HT1080 (cell line): ENCODE measurements at regions not wholly inside any gene's neighbourhood (a gene's known extent, or its start where the extent isn't known, plus 50 kb on each side); places are given as distances from the start of the nearest gene placed in this dataset.

Experiments
- DNase-seq: peaks from one replicate; pipeline ENCODE4 v3.0.0-alpha.2; 2015; ENCODE audit warnings: low read depth

- no peak for DNase-seq
These were observed 180.4 kb downstream of the SPATA18 start for GRCh38 chr4:52231526-52231925.

DNA sequence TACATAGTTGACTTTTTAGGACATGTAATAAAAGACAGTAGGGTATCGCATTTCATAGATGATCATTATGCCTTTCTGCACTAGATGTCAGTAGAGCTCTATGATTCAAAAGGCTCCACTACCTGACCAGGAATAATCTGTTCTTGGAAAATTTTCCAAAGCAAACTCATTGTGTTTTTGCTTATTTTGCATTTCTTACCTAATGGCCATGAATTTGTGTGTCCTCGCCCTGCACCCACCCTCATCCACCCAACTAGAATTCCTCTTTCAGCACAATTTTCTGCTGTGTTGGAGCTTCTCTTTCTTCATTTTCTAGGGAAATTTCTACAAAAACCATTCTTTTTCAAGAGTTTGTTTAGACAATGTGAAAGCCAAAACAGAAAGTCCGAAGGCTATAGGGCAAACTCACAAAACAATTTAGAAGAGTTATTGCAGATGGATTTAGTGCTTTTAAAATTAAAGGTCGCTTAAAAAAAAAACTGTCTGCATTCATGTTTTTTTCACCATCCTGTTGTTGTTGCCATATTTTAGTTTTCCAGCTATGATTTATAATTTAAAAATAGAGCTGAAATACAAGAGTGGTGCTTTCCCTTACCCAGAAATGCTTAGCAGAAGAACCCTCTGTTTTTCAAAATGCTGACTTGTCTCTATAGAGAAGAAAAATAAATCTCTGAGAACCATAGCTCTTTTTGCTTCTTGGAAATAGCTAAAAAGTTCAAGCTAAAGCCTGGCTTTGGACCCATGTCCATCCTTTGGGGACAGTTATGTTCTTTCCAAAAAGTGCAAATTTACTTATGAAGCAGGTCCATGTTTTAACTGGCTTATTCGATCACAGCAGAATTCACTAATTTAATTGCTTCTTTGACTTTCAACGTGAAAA, 183.7 kb downstream of the SPATA18 start:
- peak; percentile 44 for DNase-seq

DNA sequence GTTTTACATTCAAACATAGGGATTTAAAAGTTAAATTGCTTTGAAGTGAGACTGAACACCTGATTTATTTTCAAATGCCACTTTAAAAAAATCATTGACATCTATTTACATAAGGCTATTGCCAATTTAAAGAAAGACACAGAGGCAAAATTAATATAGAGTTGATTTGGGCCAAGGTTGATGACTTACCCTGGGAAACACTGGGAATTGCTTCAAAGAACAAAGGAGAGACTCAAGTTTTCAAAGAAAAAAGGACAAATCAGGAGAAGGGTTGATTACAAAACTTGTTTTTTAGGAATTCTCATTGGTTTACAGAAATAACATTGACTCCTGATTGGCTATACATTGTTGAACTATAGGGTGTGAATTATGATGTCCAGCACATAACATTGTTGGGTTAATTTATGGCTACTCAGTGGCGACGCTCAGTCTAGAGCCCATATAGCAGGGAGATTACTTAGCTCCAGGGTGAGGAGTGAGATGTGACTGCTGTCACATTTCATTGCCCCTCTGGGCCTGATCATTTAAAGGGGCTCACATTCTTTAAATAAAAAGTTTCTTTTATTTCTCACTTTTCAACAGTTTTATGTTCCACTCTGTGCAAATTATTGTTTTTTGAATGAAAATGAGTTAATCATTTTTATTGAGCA, 184.6 kb downstream of the SPATA18 start:
- no peak for DNase-seq

GRCh38 chr4:52241916-52242315, 190.8 kb downstream of the SPATA18 start:
- no peak for DNase-seq

- no peak for DNase-seq
These were observed 192.3 kb downstream of the SPATA18 start for GRCh38 chr4:52243367-52243766.

DNA sequence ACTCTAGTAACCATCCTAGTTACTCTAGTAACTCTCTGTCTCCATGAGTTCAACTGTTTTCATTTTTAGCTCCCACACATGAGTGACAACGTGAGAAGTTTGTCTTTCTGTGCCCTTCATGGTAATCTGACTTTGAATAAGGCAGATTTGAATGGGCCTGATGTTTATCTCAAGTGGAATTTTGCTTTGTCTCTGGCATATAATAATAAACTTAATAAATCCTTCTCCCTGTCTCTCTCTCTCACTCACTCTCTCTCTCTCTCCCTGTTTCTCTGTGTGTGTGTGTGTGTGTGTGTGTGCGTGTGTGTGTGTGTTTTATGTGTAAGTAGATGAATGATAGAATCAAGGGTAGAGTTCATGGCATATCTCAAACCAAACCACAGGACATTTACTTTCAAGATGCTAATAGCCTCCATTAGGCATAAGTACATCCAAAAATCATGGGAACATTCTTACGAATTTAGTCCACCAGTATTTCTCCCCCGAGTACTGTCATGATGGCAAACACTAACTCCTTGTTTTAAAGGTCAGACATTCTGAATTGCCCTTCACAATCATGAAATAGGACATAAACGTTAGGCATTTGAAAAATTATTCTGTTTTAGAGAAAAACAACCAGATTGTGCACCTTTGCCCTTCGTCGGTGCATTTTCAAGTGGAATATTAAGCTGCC, 193.1 kb downstream of the SPATA18 start:
- DNase-seq, result no peak

GRCh38 chr4:52244848-52245247, 193.7 kb downstream of the SPATA18 start:
- no peak for DNase-seq

DNA sequence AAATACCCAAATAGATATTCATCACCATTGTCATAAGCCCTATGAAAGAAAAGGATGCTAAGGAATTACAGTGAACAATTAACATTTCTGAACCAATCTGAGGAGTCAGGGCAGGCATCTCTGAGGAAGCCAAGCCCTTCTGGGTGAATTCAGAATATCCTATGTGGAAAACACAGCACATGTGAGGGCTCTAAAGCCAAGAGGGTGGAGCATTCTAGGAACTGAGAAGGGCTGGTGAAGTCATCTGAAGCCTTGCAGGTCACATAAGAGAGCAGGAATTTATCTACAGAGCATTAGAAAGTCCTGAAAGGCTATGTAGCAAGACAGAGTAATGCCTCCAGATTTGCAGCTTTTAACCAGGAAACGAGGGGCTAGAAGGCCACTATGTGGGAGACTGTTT, 195.7 kb downstream of the SPATA18 start:
- DNase-seq, result no peak

- DNase-seq, result no peak
These were observed 196.8 kb downstream of the SPATA18 start for GRCh38 chr4:52247941-52248340.

DNA sequence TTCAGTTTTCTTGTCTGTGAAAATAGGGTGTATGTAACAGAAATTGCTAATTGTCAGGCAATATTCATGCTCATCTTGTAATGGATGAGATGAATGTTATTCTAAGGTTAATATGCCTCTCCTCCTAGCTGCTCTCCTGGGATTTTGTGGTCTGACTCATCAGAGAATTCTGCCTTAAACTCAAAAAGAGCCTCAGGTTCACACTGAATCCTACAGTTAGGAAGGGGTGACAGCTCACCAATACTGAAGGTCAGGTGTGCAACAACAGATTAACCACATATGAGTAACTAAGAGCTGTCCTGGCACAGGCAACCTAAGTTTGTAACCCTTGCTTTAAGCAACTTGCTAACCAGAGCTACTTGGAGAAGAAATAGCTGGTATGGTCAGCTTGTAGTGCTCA, 197.7 kb downstream of the SPATA18 start:
- DNase-seq, result peak; percentile 59

DNA sequence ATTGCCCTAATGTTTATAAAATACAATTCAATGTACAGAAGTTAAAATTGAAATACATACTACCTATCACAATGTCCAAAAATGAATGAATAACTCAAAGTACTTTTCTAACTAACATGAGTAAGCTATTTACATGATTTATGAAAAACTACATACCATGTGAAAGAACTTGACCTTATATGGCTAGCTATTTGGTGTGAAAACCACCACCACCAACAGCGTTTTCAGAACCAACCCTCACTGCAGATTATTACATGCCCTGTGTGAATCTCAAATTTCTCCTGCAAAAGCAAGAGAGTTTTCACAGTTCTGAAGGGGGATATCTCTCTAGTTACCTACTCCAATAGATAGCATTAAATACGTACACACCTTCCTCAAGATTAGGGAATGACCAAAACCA, 198.5 kb downstream of the SPATA18 start:
- DNase-seq, result no peak

DNA sequence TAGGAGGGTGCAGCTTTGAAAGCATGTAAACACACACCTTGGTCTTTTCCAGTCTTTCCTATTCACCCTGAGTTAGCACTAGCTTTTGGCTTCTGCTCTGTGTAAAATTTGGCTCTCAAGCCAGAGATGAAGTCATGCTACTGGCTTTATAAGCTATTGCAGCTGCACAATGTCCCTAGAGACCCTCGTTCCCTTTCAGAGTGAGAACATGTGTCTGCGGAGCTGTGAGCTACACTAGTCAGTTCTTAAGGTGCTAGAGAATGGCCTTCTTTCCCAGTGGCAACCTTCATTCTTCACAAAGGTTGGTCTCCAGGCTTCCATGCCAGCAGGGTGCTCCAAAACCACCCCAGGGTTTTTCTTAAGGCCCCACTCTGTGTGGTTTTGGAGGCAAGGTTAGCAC, 199.1 kb downstream of the SPATA18 start:
- DNase-seq, result no peak

DNA sequence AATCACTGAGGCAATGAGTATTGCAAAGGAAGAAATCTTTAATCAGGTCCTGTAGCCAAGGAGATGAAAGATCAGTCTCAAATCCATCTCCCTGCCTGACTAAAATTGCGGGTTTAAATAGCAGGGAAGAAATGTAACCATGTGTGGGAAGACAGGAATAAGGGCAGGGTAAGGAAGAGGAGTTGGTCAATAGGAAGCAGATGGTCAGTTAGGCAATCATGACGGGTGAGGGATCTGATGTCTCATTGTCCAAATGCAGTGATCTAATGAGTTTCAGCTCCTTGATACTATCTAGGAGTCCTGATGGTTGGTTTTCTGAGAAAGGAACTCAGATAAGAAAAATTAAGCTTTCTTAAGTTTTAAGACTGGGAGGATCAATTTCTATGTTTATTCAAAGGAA, 200.8 kb downstream of the SPATA18 start:
- DNase-seq, result peak; percentile 23

DNA sequence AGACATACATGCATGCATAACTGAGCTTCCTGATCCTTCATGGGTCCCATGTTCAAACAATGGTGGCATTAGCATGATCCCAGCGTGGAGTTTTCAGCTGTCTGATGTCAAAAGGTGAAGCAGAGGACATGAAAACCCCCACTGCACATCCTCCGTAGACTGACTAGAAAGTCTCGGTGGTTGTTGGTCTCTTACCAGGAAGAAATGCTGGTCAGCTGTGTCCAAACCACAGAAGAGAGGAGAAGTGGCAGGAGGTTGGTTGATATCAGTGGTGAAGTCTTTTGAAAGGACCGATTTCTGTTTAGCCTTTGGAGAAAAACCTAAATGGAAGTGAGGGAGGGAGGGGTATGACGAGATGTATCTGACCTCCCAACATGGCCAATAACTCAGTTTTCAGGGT, 201.9 kb downstream of the SPATA18 start:
- DNase-seq, result no peak

GRCh38 chr4:52256522-52256921, 205.4 kb downstream of the SPATA18 start:
- DNase-seq, result no peak

- DNase-seq, result no peak
These were observed 208.9 kb downstream of the SPATA18 start for GRCh38 chr4:52259978-52260377.

GRCh38 chr4:52260514-52261210, 209.6 kb downstream of the SPATA18 start:
- DNase-seq, result no peak

- DNase-seq, result peak; percentile 52
These were observed 212.5 kb downstream of the SPATA18 start for GRCh38 chr4:52263607-52264006.

- DNase-seq, result no peak
These were observed 214.8 kb downstream of the SPATA18 start for GRCh38 chr4:52265781-52266525.

GRCh38 chr4:52266537-52267137, 215.5 kb downstream of the SPATA18 start:
- no peak for DNase-seq

- no peak for DNase-seq
These were observed 218.7 kb downstream of the SPATA18 start for GRCh38 chr4:52269761-52270160.
